ENCODE measurements at regions not wholly inside any gene's neighbourhood (a gene's known extent, or its start where the extent isn't known, plus 50 kb on each side); places are given as distances from the start of the nearest gene placed in this dataset.

GRCh38 chr11:122422682-122423081 is 232.8 kb upstream of the UBASH3B start:
- Histone ChIP-seq H3K27ac (no peak overlapping the region), H3K9me3 (no peaks in the 10 kb centered on the region), H3K36me3 (no peaks in the 10 kb centered on the region), H3K27me3 (no peaks in the 10 kb centered on the region), H3K4me3 (no peak overlapping the region), H3K4me1 (peaks cover 0 to 4% (median 0%) of the 10 kb centered on the region in 4 donors)
- DNase-seq: no peak
- TF ChIP-seq CTCF (IDR thresholded peaks at IDR 0.05): no peak
- intact Hi-C loops (cut with DNase I; ENCODE audit: low total_unique reads): no loop called here

- DNase-seq: no peak
- intact Hi-C loops (cut with DNase I; ENCODE audit: low total_unique reads): no loop called here
- no peak for TF ChIP-seq CTCF (IDR thresholded peaks at IDR 0.05)
Observed at GRCh38 chr11:122421702-122422101, 233.8 kb upstream of the UBASH3B start.

GRCh38 chr11:122418032-122418431 is 237.5 kb upstream of the UBASH3B start:
- Histone ChIP-seq H3K27ac (no peak overlapping the region), H3K9me3 (peaks cover 0 to 26% (median 5%) of the 10 kb centered on the region in 3 donors), H3K4me1 (no peaks in the 10 kb centered on the region), H3K27me3 (no peaks in the 10 kb centered on the region), H3K36me3 (peaks cover 0 to 6% (median 4%) of the 10 kb centered on the region in 3 donors), H3K4me3 (no peak overlapping the region)
- no peak for TF ChIP-seq CTCF (IDR thresholded peaks at IDR 0.05)
- intact Hi-C loops (cut with DNase I; ENCODE audit: low total_unique reads): no loop called here
- no peak for DNase-seq

More at GRCh38 chr11:122421702-122422101, 233.8 kb upstream of the UBASH3B start:
- H3K4me1 ChIP-seq: peaks cover 0 to 4% (median 0%) of the 10 kb centered on the region in 4 donors
- H3K27ac ChIP-seq: no peak overlapping the region
- H3K27me3 ChIP-seq: no peaks in the 10 kb centered on the region
- H3K36me3 ChIP-seq: no peaks in the 10 kb centered on the region
- H3K9me3 ChIP-seq: no peaks in the 10 kb centered on the region
- no peak overlapping the region for H3K4me3 ChIP-seq

- DNase-seq: no peak
- no peak for TF ChIP-seq CTCF (IDR thresholded peaks at IDR 0.05)
- peaks cover 0 to 26% (median 5%) of the 10 kb centered on the region in 3 donors for H3K9me3 ChIP-seq
- intact Hi-C loops (cut with DNase I; ENCODE audit: low total_unique reads): no loop called here
- H3K36me3 ChIP-seq: peaks cover 0 to 6% (median 4%) of the 10 kb centered on the region in 3 donors
- no peak overlapping the region for H3K4me3 ChIP-seq
- no peak overlapping the region for H3K27ac ChIP-seq
- H3K27me3 ChIP-seq: no peaks in the 10 kb centered on the region
- no peaks in the 10 kb centered on the region for H3K4me1 ChIP-seq
Observed at GRCh38 chr11:122414406-122415018, 241.0 kb upstream of the UBASH3B start.

- Histone ChIP-seq H3K9me3 (peaks cover 0 to 26% (median 5%) of the 10 kb centered on the region in 3 donors), H3K27ac (no peak overlapping the region), H3K4me3 (no peak overlapping the region), H3K36me3 (peaks cover 0 to 6% (median 4%) of the 10 kb centered on the region in 3 donors), H3K27me3 (no peaks in the 10 kb centered on the region), H3K4me1 (no peaks in the 10 kb centered on the region)
- intact Hi-C loops (cut with DNase I; ENCODE audit: low total_unique reads): no loop called here
- TF ChIP-seq CTCF (IDR thresholded peaks at IDR 0.05): no peak
- DNase-seq: no peak
Observed at GRCh38 chr11:122413677-122414076, 241.8 kb upstream of the UBASH3B start.

Data from tibial artery (tissue), 4 donors.